HG03064 (cell line): ENCODE measurements at regions not wholly inside any gene's neighbourhood (a gene's known extent, or its start where the extent isn't known, plus 50 kb on each side); places are given as distances from the start of the nearest gene placed in this dataset.
"Not testable (repeated sequence)": the region's sequence is repeated elsewhere in the genome, so short reads cannot be mapped to it uniquely, and the experiment has no call there.

Experiments used
- ATAC-seq: cut with Tn5 transposase; IDR thresholded peaks from one replicate; pipeline ENCODE4 v1.9.1; 2021; ENCODE audit warnings: low read depth; ENCODE audit not compliant: unreplicated experiment

DNA sequence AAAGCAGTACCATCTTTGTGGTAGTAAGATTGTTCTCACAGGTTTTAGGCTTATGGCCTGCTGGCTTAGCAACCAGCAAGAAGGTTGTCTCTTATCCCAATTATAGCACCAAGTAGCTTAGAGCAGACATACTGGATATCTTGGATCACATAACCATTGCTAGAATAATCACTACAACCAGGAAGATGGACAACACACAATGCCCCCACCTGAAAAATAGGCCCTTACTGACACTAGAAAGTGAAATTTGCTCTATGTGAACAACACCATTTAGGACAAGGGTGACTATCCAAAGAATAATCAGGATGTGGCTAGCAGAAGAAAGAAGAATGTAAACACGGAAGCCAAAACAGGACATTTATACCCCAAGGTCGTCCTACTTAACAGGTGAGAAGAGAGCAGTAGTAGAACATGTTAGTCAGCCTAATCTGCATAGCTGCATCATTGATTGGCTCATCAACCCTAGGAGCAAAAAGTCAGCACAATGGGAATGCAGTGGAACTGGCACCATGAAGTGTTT, 172.7 kb upstream of the MARCKS start:
- ATAC-seq, result no peak

DNA sequence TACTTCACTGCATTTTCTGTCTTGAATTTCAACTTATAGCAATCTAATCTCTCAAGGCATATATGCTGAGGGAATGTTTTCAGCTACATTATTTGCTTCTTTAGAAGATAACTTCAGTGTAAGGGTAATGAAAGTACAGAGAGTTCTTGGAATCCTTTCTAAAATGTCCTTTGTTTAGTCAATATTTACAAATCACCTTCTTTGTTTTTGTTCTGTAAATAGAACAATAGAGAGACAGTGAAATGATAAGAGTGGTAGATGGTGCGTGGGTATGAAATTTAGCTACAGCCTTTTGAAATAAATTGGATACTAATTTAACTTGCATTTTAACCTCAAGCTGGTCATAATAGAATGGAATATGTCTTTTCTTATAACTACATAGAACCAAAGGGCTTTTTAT, 171.1 kb upstream of the MARCKS start:
- no peak for ATAC-seq

DNA sequence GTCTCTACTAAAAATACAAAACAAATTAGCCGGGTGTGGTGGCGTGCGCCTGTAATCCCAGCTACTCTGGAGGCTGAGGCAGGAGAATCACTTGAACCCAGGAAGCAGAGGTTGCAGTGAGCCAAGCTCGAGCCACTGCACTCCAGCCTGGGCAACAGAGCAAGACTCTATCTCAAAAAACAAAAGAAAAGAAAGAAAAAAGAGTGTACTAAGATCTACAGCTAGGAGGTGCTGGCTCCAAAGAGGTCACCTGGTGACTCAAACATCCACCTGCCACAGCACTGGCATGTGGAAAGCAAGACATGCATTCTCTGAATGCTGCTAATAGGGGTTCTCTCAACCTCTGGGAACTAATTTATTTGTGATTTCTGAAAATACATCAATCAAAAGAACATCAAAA, 167.5 kb upstream of the MARCKS start:
- ATAC-seq, result not testable (repeated sequence)

DNA sequence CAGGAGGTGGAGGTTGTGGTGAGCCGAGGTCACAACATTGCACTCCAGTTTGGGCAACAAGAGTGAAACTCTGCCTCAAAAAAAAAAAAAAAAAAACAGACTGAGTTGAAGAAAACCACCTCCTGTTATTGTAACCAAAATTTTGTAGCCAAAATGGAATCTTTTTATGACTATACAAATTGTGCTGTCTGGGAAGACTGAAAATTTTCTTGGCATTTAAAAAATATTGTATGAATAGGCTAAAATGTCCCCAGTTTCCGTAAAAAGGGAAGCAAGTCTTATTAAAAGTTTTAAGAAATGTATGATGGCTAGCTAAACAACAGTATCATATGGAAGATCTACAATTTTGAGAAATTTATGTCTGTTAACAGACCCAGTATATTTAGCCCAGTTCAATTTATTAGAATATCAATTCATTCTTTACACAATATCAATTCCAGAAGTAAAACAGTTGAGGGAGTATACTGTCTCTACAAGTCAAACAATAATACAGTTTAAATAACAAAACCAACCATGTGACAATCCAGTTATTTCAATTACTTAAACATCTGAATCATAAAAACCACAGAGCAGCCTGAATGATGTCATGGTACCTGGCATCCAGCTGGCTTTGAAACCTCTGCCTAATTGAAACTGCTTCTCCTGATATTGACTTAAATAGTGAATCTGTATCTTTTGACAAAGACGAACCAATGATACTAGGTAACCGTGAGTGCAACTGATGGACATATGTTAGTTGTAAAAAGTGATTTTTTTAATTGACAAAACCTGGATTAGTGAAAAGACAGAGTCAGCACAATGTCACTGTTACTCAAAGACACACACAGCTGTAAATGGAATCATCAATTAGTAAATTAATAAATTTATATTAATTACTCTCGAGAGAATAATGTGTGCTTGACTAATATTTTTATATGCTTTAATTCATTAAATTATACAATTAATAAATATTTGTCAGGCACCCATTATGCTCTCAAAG, 166.6 kb upstream of the MARCKS start:
- peak; percentile 74 for ATAC-seq

DNA sequence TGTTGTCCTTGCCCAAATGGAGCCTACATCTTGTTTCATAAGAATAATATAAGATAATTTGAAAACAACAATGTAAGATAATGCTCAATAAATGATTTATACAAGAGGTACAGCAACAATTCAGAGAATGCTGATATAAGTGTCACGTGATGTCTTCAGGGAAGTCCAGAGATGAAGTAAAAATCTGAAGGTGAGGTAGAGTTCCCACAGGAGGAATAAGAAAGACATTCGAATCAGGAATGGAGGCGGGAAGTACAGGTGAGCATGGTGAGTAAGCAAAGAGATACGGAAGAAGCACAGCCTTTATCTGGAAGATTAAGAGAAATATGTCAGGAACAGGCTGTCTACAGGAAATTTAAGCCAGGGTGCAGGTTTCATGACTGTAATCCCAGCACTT, 165.9 kb upstream of the MARCKS start:
- ATAC-seq, result no peak

DNA sequence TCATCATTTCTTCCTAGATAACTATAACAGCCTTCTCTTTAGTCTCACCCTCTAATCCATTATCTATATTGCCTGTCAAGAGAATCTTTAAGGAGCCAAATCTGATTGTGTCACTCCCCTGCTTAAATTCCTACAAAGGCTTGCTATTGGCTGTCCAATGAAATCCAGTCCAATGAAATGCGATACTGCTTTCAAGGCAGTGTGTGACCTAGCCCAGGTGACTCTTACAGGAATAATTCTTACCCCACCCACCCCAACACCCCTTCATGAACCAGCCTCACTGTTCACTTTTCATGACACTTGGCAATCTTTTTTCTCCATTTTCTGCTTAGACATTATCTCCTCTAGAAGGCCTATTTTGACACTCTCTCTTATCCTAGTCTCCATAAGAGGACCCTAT, 163.3 kb upstream of the MARCKS start:
- no peak for ATAC-seq

DNA sequence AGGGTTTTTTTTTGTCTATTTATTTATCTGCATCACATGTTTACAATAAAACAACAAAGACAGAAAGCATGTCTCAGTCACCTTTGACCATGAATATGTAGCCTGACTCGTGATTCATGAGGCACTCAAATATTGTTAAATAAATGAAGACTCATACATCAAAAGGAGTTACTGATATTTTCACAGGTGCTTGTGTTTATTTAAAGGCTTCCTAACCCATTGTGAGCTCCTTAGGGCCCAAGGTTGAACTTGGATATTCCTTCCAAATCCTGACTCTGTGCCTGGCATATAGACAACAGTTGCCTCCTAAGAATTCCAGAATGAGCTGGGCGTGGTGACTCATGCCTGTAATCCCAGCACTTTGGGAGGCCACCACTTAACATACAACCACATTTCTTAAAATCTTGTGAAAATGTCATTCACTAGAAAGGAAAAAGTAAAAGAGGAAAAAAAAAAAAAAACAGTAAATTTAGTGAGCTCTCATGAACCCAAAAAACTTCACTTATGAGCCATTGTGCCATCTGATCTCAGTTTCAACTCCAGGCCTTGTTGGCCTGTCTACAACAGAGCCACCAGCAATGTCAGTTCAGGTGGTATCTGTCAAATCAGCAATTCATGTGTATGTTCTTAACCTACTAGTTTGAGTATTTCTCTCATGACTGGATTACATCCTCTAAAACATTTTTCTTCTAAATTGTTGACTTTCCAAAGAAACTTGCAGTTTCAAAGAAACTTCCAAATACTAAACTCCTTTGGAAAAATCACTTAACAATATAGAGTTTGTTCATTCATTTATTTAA, 162.7 kb upstream of the MARCKS start:
- no peak for ATAC-seq

DNA sequence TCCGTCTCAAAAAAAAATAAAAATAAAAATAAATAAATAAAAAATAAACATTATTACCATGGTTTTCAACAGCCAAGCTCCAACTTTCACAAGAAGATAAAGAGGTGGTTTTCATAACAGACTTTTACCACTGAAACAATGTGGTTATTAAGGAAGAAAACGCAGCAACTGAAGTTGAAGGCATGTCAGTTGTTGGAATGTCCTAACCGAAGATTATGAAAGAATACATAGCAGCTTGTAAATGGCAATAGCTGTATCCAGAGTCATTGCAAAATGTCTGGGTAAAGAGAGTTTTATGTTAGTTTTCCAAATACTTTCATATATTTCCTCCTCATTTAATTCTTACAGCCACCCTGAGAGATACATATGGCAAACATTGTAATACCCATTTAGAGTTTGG, 161.6 kb upstream of the MARCKS start:
- ATAC-seq, result no peak

DNA sequence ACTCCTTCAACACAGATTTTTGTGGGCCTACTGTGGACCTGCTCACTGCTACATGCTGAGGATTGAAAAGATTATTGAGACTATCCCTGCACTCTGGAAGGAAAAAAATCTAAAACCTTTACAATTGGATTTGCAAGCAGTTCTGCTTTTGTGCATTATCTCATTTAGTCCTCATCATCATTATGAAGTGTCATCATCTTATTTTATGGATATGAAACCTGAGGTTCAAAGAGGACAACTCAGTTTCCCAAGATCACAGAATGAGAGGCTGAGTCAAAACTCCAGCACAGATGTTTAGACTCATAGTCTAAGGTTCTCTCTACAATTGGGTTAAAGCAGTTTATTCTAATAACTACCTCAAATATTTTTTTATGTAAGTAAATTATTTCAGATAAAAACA, 160.2 kb upstream of the MARCKS start:
- ATAC-seq, result no peak

DNA sequence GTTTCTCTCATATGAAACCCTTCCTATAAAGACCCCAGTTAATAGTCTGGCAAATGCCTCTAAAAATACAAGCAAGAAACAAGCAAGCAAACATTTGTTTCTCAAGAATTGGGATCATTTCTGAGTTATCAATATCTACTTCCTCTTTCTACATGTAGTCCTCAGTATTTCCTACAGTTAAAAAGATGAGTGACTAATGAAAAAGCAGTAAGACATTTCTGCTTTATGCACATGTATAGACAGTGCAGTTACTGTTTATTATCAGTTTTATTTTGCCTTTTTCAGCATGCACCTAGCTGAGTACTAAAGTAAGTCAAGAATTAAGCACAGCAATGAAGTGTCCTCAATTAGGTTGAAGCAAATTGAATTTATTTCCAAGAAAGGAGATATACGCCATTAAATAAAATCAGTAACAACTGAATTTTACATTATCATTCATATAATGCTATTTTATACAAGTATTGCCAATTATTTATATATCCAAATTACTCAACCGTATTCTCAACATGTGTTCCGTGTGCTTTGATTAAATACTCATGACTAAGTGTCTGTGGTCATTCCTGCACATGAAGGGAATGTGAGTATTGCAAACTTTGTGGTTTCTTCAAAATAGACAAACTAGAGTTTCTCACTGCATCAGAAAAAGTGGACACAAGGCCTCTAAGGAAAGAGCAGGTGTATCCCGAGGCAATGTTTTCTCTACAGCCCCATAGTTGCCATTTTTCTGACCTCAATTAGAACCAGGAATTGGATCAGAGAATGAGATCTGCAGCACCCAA, 159.3 kb upstream of the MARCKS start:
- ATAC-seq, result no peak

DNA sequence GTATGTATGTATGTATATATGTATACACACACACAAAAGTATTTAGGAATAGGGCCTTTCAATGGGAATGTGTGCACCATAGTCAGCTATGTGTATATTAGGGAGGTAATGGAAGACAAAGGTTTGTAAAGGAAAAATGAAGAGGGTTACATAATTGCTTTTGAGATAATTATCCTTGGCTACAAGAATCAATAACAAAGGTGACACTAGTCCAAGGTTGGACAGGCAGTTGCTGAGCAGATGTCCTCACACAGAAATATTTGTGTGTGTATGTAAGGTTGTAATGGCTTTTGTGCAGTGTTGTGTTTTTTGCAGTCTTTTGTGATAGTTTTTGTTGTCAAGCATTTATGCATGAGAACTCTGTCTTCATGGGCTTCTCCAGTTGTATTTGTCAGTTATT, 157.9 kb upstream of the MARCKS start:
- ATAC-seq, result no peak

DNA sequence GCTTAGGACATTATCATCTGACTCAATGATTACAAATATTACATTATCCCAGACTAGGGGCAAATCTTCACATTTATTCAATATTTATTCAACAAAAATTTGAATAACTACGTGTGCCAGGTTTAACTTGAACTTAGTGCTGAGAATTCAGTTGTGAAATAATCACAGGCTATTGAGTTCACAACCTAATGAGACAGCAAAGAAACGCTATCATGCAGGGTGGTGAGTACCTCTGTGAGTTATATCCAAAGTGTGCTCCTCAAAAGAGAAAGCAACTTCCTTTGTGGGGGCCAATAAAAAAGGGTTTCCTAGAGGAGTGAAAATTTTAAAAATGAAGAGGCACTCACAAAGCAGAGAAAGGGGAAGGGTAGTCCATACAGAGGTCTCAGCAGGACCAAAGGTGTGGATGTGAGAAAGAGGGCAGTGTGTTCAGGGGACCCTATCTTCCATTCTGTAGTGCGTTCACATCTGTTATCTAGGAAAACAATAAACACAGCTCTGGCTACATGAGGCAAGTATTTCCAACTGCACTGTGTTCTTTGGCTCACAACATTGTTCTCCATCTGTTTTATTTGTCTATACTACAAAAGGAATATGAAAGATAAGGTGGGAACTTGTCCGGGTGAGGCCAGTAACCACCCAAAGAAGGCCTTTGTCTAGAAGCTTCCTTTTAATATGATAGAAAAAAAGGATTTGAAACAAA, 155.4 kb upstream of the MARCKS start:
- no peak for ATAC-seq

DNA sequence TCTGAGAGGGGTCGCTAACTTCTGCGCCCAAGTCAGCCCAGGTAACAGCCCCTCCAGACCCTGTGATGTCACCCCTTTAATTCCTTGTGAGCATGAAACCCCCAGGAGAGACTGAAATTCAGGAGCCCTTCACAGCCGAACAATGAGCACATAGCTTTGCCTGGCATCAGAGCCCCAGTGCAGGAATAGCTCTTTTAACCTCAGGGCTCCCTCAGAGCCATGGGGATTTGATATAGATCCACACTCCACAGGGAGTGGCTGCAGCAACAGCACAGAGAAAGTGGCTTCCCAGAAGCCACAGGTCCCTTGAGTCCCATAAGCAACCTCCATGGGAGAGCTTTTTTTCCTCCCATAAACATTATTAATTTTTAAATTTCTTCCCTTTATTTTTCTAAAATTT, 150.0 kb upstream of the MARCKS start:
- no peak for ATAC-seq

DNA sequence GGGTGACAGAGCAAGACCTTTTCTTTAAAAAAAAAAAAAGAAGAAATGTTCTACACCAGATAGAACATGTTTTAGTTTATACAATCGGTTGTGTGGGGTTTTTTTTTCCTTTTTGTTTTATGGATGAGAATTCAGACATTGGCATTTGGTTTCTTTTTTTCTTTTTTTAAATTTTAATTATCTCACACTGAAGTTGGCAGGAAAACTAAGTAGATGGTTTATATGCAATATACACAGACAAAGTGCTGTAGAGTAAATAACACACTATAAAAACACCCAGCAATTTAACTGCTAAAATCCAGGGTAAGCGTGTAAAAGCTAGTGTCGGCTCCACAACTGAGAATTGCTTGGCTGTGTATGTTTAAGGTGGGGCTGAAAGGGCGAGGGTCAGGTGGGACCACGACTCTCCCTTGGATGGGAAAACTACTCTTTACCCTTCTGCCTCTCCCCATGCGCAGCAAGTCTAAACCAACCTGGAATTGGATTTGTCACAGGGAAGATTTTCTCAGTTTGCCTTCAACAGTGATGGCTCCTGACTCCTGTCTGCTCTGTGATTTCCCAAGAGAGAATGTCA, 147.1 kb upstream of the MARCKS start:
- ATAC-seq, result no peak

DNA sequence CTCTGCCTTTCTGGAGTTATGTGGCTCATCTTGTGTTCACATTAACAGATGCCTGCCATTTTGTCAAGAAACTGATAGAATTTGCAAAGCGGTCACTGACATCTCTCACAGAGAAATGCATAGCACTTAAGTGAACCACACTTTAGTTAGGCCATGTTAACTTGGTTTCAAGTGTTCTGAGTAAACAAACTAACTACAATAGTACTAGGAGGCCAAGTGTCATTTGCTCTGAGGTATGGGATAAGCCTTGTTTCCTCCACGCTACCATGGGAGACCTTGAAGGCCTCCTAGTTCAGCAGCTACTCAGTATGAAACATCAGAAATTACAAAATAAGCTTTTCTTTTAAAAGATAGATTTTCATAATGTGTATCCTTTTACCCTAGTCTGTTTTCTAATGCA, 143.5 kb upstream of the MARCKS start:
- no peak for ATAC-seq

DNA sequence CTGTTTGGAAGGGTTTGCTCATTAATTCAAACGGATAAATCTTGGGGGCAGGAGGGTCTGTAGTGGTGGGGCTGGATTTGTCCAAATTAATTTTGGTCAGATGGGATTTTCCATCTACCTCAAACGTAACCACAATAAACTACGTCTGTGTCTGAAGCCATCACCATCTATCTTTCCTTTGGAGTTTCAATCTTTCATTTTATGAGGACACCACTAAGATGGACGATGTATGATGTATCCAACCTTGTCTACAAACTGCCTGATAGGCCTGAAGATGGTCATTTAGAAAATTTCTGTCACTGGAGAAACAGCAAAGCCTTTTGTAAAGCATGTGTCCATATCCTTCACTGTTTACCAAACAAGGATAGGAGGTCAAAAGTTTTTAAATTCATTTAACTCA, 138.6 kb upstream of the MARCKS start:
- ATAC-seq, result no peak

DNA sequence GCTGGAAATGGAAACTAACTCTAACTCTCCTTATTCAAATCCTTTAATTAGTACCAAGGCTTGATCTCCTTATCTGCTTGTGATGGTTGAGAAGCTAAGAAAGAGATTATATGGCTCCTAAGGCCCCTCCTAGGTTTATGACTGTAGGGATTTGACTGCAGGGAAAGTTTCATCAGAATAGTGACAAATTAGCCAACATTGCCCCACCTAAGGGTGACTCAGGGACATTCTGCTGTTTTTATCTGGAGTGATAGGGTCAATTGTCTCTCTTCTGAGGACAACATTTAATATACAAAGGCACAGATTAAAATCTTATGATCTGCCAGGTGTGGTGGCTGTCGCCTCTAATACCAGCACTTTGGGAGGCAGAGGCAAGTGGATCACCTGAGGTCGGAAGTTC, 138.1 kb upstream of the MARCKS start:
- no peak for ATAC-seq

DNA sequence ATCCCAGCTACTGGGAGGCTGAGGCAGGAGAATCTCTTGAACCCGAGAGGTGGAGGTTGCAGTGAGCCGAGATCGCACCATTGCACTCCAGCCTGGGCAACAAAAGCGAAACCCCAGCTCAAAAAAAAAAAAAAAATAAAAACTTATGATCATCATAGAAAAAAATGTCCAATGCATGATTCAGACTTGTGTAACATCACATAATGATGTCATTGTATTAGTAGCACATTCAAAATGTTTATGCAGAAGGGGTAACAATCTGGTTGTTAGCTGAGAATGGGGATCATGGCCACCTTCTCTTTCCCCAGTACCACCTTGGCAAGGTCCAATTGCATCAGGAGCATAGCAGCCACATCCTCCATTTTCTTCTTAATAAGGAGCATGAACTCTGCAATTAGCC, 137.6 kb upstream of the MARCKS start:
- ATAC-seq, result no peak

DNA sequence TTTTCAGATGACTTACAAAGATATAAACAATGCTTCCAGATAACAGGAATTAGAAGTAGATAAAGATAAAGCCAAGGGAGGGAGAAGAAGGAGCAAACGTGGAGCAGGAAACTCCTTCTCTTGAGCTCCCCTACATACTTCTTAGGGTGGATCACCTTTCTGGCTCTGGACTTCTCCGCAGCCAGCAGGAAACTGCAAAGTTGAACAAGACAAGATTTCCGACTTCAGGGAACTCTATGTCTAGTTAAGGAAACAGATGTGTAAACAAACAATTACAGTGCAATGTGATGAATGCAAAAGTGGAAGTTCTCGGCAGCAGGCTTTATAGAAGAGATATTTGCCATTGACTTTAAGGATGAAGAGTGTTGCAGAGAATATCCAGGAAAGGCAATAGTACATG, 134.0 kb upstream of the MARCKS start:
- no peak for ATAC-seq

DNA sequence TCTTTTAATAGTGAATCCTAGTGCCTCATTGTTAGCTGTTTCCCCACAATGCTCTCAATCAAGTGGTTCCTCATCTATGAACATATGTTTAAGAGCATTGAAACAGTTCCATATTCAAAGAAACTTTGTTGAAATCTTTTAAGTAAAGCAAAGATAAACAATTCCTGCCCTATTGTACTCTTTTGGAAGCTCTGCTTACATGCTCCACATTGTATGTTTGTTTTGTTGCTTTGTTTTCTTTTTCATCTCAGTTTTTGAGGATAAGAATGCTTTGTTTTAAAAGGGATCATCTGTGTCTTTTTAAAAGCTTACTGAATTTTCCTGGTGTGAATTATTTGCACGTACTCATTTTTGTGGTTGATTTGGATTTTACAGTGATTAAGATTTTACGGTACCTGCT, 132.2 kb upstream of the MARCKS start:
- not testable (repeated sequence) for ATAC-seq
